GM10248 (cell line): ENCODE measurements at regions not wholly inside any gene's neighbourhood (a gene's known extent, or its start where the extent isn't known, plus 50 kb on each side); places are given as distances from the start of the nearest gene placed in this dataset.
"Not testable (repeated sequence)": the region's sequence is repeated elsewhere in the genome, so short reads cannot be mapped to it uniquely, and the experiment has no call there.

Experiments
- CTCF ChIA-PET: fragments of 300-600 bp; sonication (Branson Sonifier 250); formaldehyde crosslinking; extraction: SDS; loops from one replicate; lab custom pipeline; 2021; ENCODE audit warnings: antibody characterized with exemption; lab: Yijun Ruan, JAX
- POLR2A ChIA-PET: fragments of 350-650 bp; sonication (Branson Sonifier 250); formaldehyde crosslinking; extraction: SDS; loops from one replicate; lab custom pipeline; 2020; ENCODE audit warnings: antibody characterized with exemption; lab: Yijun Ruan, JAX
- DNase-seq: peaks from one replicate; pipeline ENCODE4 v3.0.0; 2012; ENCODE audit errors: extremely low spot score
- CTCF ChIP-seq: IDR thresholded peaks from 2 replicates; pipeline ENCODE4 v1.5.1; 2012; ENCODE audit warnings: mild to moderate bottlenecking, low read depth; ENCODE audit errors: extremely low read depth, missing control alignments, control extremely low read depth

DNA sequence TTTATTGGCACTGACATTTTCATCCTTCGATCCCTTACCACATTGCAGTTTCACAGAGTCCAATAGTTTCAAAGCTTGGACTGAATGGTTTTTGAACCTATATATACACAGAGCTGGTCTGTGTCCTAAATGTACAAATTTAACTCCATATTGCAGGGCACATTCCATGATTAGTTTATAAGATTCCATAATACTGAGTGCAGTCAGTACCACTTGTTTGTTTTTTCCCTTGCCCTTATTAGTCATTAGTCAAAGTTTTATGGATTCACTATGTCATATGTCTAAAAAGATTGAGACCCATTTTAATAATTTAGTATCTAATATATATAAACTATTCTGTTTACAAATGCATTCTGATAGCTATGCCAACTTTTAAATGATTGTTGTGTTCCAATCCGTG is 654.8 kb upstream of the MEF2C start:
- DNase-seq = no peak
- CTCF ChIA-PET = no interaction called here
- POLR2A ChIA-PET = no interaction called here
- no peak for TF ChIP-seq CTCF

DNA sequence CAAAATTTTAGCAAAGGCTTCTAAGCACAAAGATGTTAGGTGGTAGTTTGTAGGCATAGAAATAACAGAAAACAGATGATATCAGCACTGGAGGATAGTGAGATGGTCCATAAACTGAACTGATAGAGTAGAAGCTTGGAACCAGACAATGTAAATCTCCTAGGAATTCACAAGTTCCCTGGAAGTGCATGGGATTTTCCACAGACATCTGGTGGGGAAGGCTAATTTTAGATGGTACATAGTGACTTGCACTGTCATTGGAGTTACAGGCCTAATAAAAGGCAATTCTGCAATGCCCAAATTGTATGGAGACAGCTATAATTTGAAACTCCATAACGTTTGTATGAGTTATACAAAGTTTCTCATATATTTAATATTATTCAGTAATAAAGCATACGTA is 653.0 kb upstream of the MEF2C start:
- POLR2A ChIA-PET = no interaction called here
- no peak for DNase-seq
- CTCF ChIA-PET = interaction anchor here (0.9 to 2.0 kb wide), 4 partner anchors 8 to 17 kb away, joined by 3 to 6 read pairs (median 4); no protein-coding TSS in a partner anchor
- no peak for TF ChIP-seq CTCF

GRCh38 chr5:89535411-89535810 is 652.4 kb upstream of the MEF2C start:
- no peak for DNase-seq
- CTCF ChIA-PET = interaction anchor here (1.4 to 2.0 kb wide), 3 partner anchors 10 to 16 kb away, joined by 4 to 6 read pairs (median 5); no protein-coding TSS in a partner anchor
- POLR2A ChIA-PET = no interaction called here
- no peak for TF ChIP-seq CTCF

GRCh38 chr5:89534331-89534730 is 651.3 kb upstream of the MEF2C start:
- no peak for DNase-seq
- no peak for TF ChIP-seq CTCF
- ChIA-PET POLR2A (no interaction called here), CTCF (interaction anchor here (1.0 to 2.0 kb wide), 4 partner anchors 9 to 77 kb away, joined by 3 to 6 read pairs (median 4); no protein-coding TSS in a partner anchor)

GRCh38 chr5:89524785-89525184 is 641.8 kb upstream of the MEF2C start:
- no peak for TF ChIP-seq CTCF
- POLR2A ChIA-PET = no interaction called here
- CTCF ChIA-PET = interaction anchor here (1.3 to 2.0 kb wide), 3 partner anchors 10 to 19 kb away, joined by 3 to 6 read pairs (median 5); no protein-coding TSS in a partner anchor
- DNase-seq = no peak

DNA sequence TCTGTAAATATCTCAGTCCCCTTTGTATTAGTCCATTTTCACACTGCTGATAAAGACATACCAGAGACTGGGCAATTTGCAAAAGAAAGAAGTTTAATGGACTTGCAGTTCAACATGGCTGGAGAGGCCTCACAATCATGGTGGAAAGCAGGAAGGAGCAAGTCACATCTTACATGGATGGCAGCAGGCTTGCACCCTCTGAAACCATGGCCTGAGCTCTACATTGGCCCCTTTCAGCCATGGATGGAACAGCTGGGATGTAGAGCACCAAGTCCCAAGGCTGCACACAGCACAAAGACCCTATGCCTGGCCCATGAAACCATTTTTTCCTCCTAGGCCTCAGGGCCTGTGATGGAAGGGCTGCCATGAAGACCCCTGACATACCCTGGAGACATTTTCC is 640.9 kb upstream of the MEF2C start:
- CTCF ChIA-PET = interaction anchor here (1.6 kb wide), 1 partner anchor 15 kb away, joined by 3 read pairs; no protein-coding TSS in a partner anchor
- POLR2A ChIA-PET, DNase-seq: not testable (repeated sequence)

DNA sequence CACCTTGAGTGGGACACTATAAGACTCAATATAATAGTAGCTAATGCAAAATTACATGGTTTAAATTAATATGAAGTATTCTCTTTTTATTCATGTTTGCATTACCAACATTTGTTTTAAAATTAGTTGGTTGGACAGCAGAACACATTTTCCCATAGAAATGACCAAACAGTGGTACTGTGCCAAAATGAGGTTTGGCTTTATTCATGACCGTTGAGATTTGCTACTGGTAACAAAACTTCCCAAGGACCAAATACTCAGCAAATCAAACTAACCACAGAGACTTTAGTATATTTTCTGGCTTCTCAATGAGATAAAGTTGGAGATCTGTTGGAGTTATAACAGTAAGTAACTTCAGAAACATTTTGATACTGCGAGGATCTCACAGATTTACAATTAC is 637.8 kb upstream of the MEF2C start:
- ChIA-PET CTCF (interaction anchor here (1.1 kb wide), 1 partner anchor 8 kb away, joined by 3 read pairs; no protein-coding TSS in a partner anchor), POLR2A (no interaction called here)
- DNase-seq = no peak
- no peak for TF ChIP-seq CTCF
